Activated naive CD8-positive, alpha-beta T cell (primary cell): ENCODE measurements at regions not wholly inside any gene's neighbourhood (a gene's known extent, or its start where the extent isn't known, plus 50 kb on each side); places are given as distances from the start of the nearest gene placed in this dataset.
"Not testable (repeated sequence)": the region's sequence is repeated elsewhere in the genome, so short reads cannot be mapped to it uniquely, and the experiment has no call there.

ENCODE experiments used
- H3K27ac Mint-ChIP-seq: one replicate; pipeline ENCODE4 v1.8.0; 2021; ENCODE audit warnings: mixed read lengths
- H3K27me3 Mint-ChIP-seq: one replicate; pipeline ENCODE4 v1.8.0; 2021; ENCODE audit warnings: mixed read lengths
- H3K36me3 Mint-ChIP-seq: one replicate; pipeline ENCODE4 v1.8.0; 2021; ENCODE audit warnings: mixed read lengths
- H3K4me1 Mint-ChIP-seq: one replicate; pipeline ENCODE4 v1.8.0; 2021; ENCODE audit warnings: low read depth, mixed read lengths
- H3K4me3 Mint-ChIP-seq: one replicate; pipeline ENCODE4 v1.8.0; 2021; ENCODE audit warnings: mild to moderate bottlenecking, mixed read lengths
- H3K9me3 Mint-ChIP-seq: one replicate; pipeline ENCODE4 v1.8.0; 2021; ENCODE audit warnings: low read depth, mixed read lengths

GRCh38 chr3:195983880-195984279 lies 75.5 kb upstream of the TNK2 start:
- H3K36me3 Mint-ChIP-seq, H3K27me3 Mint-ChIP-seq, H3K4me3 Mint-ChIP-seq, H3K9me3 Mint-ChIP-seq, H3K27ac Mint-ChIP-seq, H3K4me1 Mint-ChIP-seq: not testable (repeated sequence)

DNA sequence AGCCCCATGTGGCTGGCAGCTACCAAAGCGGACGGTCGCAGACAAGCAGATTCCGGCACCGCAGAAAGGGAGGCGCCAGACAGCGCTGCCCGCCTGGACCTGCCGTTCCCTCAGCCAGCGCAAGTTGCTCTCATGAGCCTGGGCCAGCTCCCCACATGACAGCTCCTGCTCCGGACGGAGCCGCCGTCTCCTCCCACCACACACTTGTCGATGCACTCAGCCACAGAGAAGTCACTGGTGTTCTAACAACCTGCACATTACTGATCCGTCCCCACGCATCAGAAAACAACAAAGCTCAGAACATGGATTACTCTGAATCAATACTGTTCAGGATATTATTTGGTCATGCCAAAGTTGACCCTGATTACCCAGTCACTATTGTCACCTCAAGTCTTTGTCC lies 74.4 kb upstream of the TNK2 start:
- H3K4me1 Mint-ChIP-seq, H3K9me3 Mint-ChIP-seq, H3K36me3 Mint-ChIP-seq, H3K27me3 Mint-ChIP-seq, H3K4me3 Mint-ChIP-seq, H3K27ac Mint-ChIP-seq: not testable (repeated sequence)

DNA sequence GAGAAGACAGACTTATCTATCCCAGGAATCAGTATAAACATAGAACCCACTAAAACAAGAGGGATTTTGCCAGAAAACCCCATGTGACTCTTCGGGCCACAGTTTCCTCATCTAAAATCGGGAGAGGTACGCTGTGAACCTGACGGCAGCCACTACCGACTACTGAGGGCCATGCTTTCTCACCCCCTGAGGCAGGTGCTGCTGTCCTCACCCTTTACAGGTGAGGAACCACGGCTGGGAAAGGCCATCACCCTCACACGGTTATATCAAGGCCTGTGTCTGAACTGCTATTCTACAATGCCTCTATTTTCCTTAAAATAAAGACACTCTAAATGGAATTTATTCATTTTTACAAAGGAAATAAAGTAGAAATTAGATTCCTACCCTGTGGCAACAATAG lies 73.4 kb upstream of the TNK2 start:
- not testable (repeated sequence) for H3K9me3 Mint-ChIP-seq

DNA sequence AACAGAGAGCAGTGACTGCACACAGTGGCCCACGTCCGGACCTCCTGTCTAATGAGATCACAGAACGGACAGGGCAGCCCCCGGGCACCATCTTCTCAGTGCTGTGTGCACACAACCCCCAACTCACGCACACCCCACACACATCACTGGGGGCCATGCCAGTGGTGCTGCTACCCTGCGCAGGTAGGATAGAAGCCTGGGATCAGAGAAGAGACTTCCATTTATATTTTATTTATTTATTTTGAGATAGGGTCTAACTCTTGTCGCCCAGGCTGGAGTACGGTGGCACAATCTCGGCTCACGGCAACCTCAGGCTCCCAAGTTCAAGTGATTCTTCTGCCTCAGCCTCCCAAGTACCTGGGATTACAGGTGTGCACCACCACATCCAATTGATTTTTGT lies 71.5 kb upstream of the TNK2 start:
- H3K27ac Mint-ChIP-seq, H3K4me3 Mint-ChIP-seq, H3K27me3 Mint-ChIP-seq, H3K9me3 Mint-ChIP-seq, H3K36me3 Mint-ChIP-seq, H3K4me1 Mint-ChIP-seq: not testable (repeated sequence)

More for the DNA sequence above, 73.4 kb upstream of the TNK2 start:
- not testable (repeated sequence) for H3K36me3 Mint-ChIP-seq, H3K4me1 Mint-ChIP-seq, H3K27ac Mint-ChIP-seq, H3K27me3 Mint-ChIP-seq, H3K4me3 Mint-ChIP-seq

- not testable (repeated sequence) for H3K9me3 Mint-ChIP-seq, H3K36me3 Mint-ChIP-seq, H3K4me1 Mint-ChIP-seq, H3K27me3 Mint-ChIP-seq, H3K27ac Mint-ChIP-seq, H3K4me3 Mint-ChIP-seq
Observed at GRCh38 chr3:195978585-195978984, 70.2 kb upstream of the TNK2 start.

DNA sequence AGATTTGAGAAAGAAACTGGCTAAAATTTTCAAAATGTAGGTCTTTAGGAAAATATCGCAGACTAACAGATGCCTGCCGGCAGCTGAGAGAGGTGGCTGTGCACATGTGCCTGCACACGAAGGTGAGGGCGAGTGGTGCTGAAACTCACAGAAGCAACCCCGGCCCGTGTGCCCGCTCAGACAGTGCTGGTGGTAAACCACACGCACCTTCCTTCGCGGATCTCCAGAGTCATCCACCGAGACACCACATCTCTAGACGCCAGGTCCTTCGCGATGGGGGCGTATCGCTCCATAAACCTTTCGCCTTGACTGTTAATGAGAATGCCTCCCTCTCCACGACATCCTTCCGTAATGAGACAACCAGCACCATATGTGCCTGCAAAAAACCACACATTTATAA lies 68.5 kb upstream of the TNK2 start:
- not testable (repeated sequence) for H3K27ac Mint-ChIP-seq, H3K27me3 Mint-ChIP-seq, H3K9me3 Mint-ChIP-seq, H3K4me3 Mint-ChIP-seq, H3K4me1 Mint-ChIP-seq, H3K36me3 Mint-ChIP-seq

DNA sequence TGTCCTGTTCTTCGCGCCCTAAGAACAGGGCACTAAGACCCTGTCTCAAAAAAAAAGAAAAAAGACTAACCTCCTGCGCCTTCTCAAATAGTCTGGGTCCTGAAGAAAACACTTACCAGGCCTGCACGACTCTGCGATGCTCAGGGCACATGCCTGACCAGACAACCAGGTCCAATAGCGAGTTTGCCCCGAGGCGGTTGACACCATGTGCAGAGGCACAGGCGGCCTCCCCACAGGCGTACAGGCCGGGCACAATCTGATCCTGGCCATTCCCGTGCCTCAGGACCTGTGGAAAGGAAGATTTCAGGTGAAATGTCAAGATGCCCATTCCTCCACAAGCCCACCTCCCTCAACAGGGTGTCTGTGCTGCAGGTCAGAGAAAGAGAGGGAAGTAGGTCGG lies 65.9 kb upstream of the TNK2 start:
- H3K27ac Mint-ChIP-seq, H3K9me3 Mint-ChIP-seq, H3K27me3 Mint-ChIP-seq, H3K4me3 Mint-ChIP-seq, H3K4me1 Mint-ChIP-seq: not testable (repeated sequence)
- H3K36me3 Mint-ChIP-seq = peaks cover 15% of the 10 kb centered on the region

GRCh38 chr3:195970873-195971272 lies 62.5 kb upstream of the TNK2 start:
- H3K4me1 Mint-ChIP-seq, H3K9me3 Mint-ChIP-seq, H3K27me3 Mint-ChIP-seq, H3K27ac Mint-ChIP-seq, H3K4me3 Mint-ChIP-seq: not testable (repeated sequence)
- peaks cover 19% of the 10 kb centered on the region for H3K36me3 Mint-ChIP-seq

DNA sequence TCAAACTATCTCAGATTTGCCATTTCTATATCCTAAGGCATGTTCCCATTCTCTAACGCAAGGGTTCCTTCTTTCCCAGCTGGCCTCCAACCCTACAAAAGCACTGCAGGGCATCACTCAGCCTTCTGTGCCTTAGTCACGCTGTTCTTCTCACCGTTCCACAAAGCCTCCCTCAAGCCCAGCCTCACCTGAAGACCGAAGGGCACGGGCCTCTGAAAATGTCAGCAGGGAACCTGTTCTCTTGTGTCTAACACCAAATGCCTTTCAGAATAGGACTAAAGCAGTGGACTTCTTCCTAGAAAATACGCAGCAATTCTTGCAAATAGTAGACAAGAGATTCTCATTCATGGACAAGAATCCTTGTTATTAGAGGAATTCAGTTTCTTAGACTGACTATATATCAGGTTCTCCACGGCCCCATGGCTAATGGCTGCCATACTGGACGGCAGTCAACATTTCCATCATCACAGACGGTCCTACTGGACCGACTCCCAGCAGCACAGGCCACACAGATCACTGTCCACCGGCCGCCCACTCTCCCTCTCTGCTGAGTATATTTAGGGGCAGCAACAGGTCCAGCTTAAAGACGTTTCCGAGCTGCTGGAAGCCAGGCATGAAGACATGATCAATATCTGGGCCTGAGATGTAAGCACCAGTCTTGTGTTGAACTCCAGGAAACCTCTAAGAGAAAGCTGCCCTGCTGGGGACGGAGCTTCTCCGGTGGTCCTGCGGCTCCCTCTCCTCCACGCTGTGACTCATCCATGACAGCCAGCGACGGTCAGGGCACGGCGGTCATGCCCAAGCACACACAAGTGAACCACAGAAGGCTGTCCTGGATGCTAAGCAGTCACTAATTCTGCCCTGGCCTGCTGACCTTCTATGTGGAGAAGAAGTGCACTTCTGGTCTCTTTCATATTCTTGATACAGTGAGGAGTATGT lies 61.8 kb upstream of the TNK2 start:
- not testable (repeated sequence) for H3K4me1 Mint-ChIP-seq, H3K27me3 Mint-ChIP-seq, H3K4me3 Mint-ChIP-seq, H3K9me3 Mint-ChIP-seq, H3K27ac Mint-ChIP-seq
- peaks cover 16% of the 10 kb centered on the region for H3K36me3 Mint-ChIP-seq

GRCh38 chr3:195969341-195969740 lies 61.0 kb upstream of the TNK2 start:
- not testable (repeated sequence) for H3K9me3 Mint-ChIP-seq, H3K27ac Mint-ChIP-seq, H3K4me1 Mint-ChIP-seq, H3K4me3 Mint-ChIP-seq, H3K27me3 Mint-ChIP-seq
- peaks cover 16% of the 10 kb centered on the region for H3K36me3 Mint-ChIP-seq

DNA sequence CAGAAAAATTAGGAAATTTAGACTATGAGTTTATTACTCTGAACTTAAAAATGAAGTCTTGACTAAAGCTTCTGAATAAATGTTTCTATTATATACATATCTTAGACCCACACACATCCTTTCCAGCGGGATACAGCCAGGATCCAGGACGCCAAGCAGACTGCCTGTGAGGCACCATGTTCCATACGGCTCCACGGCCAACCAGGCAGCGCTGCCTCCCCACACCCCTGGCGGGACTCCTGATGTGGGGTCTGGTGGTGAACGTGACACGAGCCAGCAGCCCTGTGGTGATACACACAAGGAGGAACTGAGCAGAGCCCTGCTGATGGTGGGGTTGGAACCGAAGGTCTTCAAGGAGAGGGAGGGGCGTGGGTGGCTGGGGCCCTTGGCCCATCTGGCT lies 59.8 kb upstream of the TNK2 start:
- not testable (repeated sequence) for H3K4me1 Mint-ChIP-seq, H3K27me3 Mint-ChIP-seq, H3K9me3 Mint-ChIP-seq, H3K4me3 Mint-ChIP-seq, H3K27ac Mint-ChIP-seq
- H3K36me3 Mint-ChIP-seq = peaks cover 16% of the 10 kb centered on the region

DNA sequence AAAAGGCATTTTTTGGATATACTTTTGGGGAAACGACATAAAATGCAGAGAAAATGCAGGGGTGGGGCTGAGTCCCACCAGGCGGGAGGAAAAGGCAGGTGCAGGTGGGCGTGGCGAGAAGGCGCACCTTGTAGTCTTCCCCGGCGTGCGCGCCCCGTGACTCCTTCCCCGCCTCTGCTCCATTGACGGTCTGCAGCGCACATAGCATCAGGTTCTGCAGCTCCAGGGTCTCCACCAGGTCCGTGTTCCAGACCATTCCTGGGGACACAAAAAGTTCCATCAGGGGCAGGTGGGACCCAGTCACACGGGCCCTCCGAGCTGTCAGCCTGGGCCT lies 59.0 kb upstream of the TNK2 start:
- not testable (repeated sequence) for H3K4me1 Mint-ChIP-seq, H3K27me3 Mint-ChIP-seq, H3K27ac Mint-ChIP-seq, H3K9me3 Mint-ChIP-seq, H3K4me3 Mint-ChIP-seq
- H3K36me3 Mint-ChIP-seq = peaks cover 16% of the 10 kb centered on the region

DNA sequence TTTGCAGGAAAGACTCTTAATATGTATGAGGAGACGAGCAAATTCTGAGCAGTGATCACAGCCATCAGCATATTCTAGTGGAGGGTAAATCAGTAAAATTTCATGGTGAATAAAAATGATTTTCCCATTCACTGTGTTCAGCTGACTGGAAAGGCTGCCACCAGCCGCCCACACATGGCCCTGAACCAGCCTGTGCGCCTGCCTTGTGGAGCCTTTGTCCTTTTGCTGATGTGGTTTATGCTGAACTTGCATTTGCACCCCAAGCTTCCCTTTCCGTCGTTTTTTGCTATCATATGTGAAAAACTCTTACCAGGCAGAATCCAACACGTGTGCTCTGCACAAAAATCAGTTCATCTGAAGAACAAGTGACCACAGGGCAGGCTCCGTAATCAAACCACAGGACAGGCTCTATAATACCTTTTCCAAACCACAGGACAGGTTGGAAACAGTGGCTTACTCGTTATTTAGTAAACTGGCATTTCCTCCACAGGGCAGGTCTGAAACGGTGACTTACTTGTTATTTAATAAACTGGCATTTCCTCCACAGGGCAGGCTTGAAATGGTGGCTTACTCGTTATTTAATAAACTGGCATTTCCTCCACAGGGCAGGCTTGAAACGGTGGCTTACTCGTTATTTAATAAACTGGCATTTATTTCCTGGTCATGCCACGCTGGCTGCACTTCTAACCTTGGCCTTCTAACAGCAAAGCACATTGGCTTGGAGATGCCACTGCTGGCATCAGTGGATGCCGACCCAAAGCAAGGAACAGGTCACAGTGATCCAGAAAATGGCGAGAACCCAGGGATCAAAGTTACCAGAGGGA lies 58.4 kb upstream of the TNK2 start:
- H3K4me3 Mint-ChIP-seq, H3K9me3 Mint-ChIP-seq, H3K4me1 Mint-ChIP-seq, H3K27ac Mint-ChIP-seq, H3K27me3 Mint-ChIP-seq: not testable (repeated sequence)
- peaks cover 16% of the 10 kb centered on the region for H3K36me3 Mint-ChIP-seq

DNA sequence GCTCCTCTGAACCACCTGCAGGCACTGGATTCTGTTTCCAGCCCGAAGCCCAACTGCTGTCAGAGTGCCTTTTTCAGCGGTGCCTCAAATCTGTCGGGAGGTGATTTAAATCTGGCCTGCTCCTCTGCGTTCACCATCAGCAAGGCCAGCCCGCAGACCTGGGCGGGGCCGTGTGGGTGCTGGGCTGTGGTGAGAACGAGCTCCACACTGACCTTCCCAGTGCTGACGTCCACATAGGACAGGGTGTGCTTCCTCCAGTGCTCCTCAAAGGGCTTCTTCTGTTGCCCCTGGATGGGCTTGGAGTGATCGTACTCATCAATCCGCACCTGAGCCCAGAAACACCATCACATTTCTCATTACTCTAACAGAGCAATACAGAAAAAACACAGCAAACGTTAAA lies 56.9 kb upstream of the TNK2 start:
- H3K27me3 Mint-ChIP-seq, H3K36me3 Mint-ChIP-seq, H3K27ac Mint-ChIP-seq, H3K9me3 Mint-ChIP-seq, H3K4me1 Mint-ChIP-seq, H3K4me3 Mint-ChIP-seq: not testable (repeated sequence)

- not testable (repeated sequence) for H3K27me3 Mint-ChIP-seq, H3K4me1 Mint-ChIP-seq, H3K9me3 Mint-ChIP-seq, H3K4me3 Mint-ChIP-seq, H3K36me3 Mint-ChIP-seq
- peak overlapping the region; percentile 41 for H3K27ac Mint-ChIP-seq
Observed at GRCh38 chr3:195964318-195965107, 56.2 kb upstream of the TNK2 start.
